ENCODE measurements at regions not wholly inside any gene's neighbourhood (a gene's known extent, or its start where the extent isn't known, plus 50 kb on each side); places are given as distances from the start of the nearest gene placed in this dataset.

GRCh38 chr3:106117490-106117858 is 248.7 kb upstream of the CBLB start:
- TF ChIP-seq BACH2 (CRISPR knock-in tag; IDR thresholded peaks at IDR 0.05; ENCODE audit: borderline replicate concordance) (no peak), ZFP3 (CRISPR knock-in tag; IDR thresholded peaks at IDR 0.05) (no peak), TCF4 (CRISPR knock-in tag; IDR thresholded peaks at IDR 0.05; ENCODE audit: borderline replicate concordance) (no peak)
- TF ChIP-seq, protein P1, sequence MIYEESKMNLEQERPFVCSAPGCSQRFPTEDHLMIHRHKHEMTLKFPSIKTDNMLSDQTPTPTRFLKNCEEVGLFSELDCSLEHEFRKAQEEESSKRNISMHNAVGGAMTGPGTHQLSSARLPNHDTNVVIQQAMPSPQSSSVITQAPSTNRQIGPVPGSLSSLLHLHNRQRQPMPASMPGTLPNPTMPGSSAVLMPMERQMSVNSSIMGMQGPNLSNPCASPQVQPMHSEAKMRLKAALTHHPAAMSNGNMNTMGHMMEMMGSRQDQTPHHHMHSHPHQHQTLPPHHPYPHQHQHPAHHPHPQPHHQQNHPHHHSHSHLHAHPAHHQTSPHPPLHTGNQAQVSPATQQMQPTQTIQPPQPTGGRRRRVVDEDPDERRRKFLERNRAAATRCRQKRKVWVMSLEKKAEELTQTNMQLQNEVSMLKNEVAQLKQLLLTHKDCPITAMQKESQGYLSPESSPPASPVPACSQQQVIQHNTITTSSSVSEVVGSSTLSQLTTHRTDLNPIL (CRISPR knock-in tag; IDR thresholded peaks at IDR 0.05; ENCODE audit: low read depth), result no peak

Data from SK-N-SH treated with all-trans-retinoic acid at 6 μM for 48 hours (cell line).